SK-N-SH (cell line): ENCODE measurements at regions not wholly inside any gene's neighbourhood (a gene's known extent, or its start where the extent isn't known, plus 50 kb on each side); places are given as distances from the start of the nearest gene placed in this dataset.
A peak's percentile ranks its signal among the peaks of the same experiment; 100 is the strongest.

Experiments used
- CTCF ChIA-PET: fragments of 300-600, 350-600 bp; formaldehyde crosslinking; extraction: SDS; loops from one replicate; lab custom pipeline; 2021; lab: Yijun Ruan, JAX
- POLR2A ChIA-PET: fragments of 350-600 bp; sonication (Branson Sonifier 250); formaldehyde crosslinking; extraction: SDS; loops from one replicate; lab custom pipeline; 2020; ENCODE audit warnings: antibody characterized with exemption, inconsistent platforms; lab: Yijun Ruan, JAX
- DNase-seq: peaks from one replicate; pipeline ENCODE4 v3.0.0; 2012
- H2AFZ ChIP-seq: fragments of 200-600 bp; sonication (generic); 2 replicates; pipeline ENCODE4 v1.8.1; 2016; ENCODE audit warnings: antibody characterized with exemption, mild to moderate bottlenecking, low read depth
- H3F3A ChIP-seq: fragments of 200-600 bp; sonication (generic); replicated peaks from 2 replicates; pipeline ENCODE3; 2016; ENCODE audit warnings: antibody characterized with exemption, mild to moderate bottlenecking; ENCODE audit not compliant: insufficient read depth
- H3K27ac ChIP-seq, 2 experiments: fragments of 200-500 bp in 1 of 2; fragments of 200-600 bp in 1 of 2; sonication (Bioruptor generic) in 1 of 2; sonication (generic), shearing (Covaris generic) in 1 of 2; 2 replicates each; pipeline versions ENCODE4 v1.5.1 to v1.6.1; 2014 to 2016; ENCODE audit warnings: low read depth in 2 of 2, inconsistent platforms in 1 of 2, low read length in 1 of 2, mild to moderate bottlenecking in 1 of 2, mixed read lengths in 1 of 2
- H3K27me3 ChIP-seq: fragments of 200-600 bp; sonication (generic), shearing (Covaris generic); 2 replicates; pipeline ENCODE4 v1.6.1; 2016; ENCODE audit warnings: mixed run types; ENCODE audit not compliant: insufficient read depth
- H3K36me3 ChIP-seq, 2 experiments: fragments of 200-500 bp in 1 of 2; fragments of 200-600 bp in 1 of 2; sonication (Bioruptor generic) in 1 of 2; sonication (generic) in 1 of 2; replicated peaks in 1 of 2; 2 replicates each; pipeline versions ENCODE3 to v1.5.1; 2014 to 2016; ENCODE audit warnings: low read length in 1 of 2, mild to moderate bottlenecking in 1 of 2; ENCODE audit not compliant: insufficient read depth in 2 of 2, control insufficient read depth in 1 of 2
- H3K4me1 ChIP-seq, 2 experiments: fragments of 200-500 bp in 1 of 2; fragments of 200-600 bp in 1 of 2; sonication (Bioruptor generic) in 1 of 2; sonication (generic), shearing (Covaris generic) in 1 of 2; 2 replicates each; pipeline versions ENCODE4 v1.5.1 to v1.6.1; 2014 to 2016; ENCODE audit warnings: low read depth in 1 of 2, low read length in 1 of 2, mixed run types in 1 of 2; ENCODE audit not compliant: insufficient read depth in 2 of 2, control insufficient read depth in 1 of 2
- H3K4me2 ChIP-seq: fragments of 200-600 bp; sonication (generic), shearing (Covaris generic); 2 replicates; pipeline ENCODE4 v1.6.1; 2017; ENCODE audit warnings: mixed run types
- H3K4me3 ChIP-seq, 2 experiments: fragments of 200-500 bp in 1 of 2; fragments of 200-600 bp in 1 of 2; sonication (Bioruptor generic) in 1 of 2; sonication (generic), shearing (Covaris generic) in 1 of 2; 2 replicates each; pipeline versions ENCODE4 v1.5.1 to v1.8.1; 2014 to 2016; ENCODE audit warnings: low read depth in 2 of 2, inconsistent platforms in 1 of 2, low read length in 1 of 2, mild to moderate bottlenecking in 1 of 2, mixed read lengths in 1 of 2, moderate library complexity in 1 of 2
- H3K79me2 ChIP-seq: fragments of 200-600 bp; sonication (generic); 2 replicates; pipeline ENCODE4 v1.8.1; 2017; ENCODE audit warnings: mild to moderate bottlenecking; ENCODE audit not compliant: insufficient read depth
- H3K9ac ChIP-seq: fragments of 200-600 bp; sonication (generic); 2 replicates; pipeline ENCODE4 v1.6.1; 2017; ENCODE audit warnings: mixed run types
- H3K9me2 ChIP-seq: fragments of 200-600 bp; sonication (generic); 2 replicates; pipeline ENCODE4 v1.6.1; 2017; ENCODE audit warnings: mixed run types
- H3K9me3 ChIP-seq: fragments of 200-600 bp; sonication (generic); 2 replicates; pipeline ENCODE4 v1.6.1; 2017; ENCODE audit warnings: mixed run types, mild to moderate bottlenecking, moderate library complexity
- H4K20me1 ChIP-seq: fragments of 200-600 bp; sonication (generic); 2 replicates; pipeline ENCODE4 v1.6.1; 2017; ENCODE audit warnings: mild to moderate bottlenecking, mixed run types; ENCODE audit not compliant: insufficient read depth
- EP300 ChIP-seq, 2 experiments: IDR thresholded peaks; 2 replicates each; pipeline versions ENCODE4 v1.4.0 to v1.6.1; 2012; ENCODE audit warnings: borderline replicate concordance in 1 of 2, low read depth in 1 of 2, low read length in 1 of 2
- GABPA ChIP-seq: IDR thresholded peaks from 2 replicates; pipeline ENCODE4 v1.4.0; 2012; ENCODE audit warnings: low read depth, mild to moderate bottlenecking
- GATA2 ChIP-seq: sonication (generic); formaldehyde crosslinking; IDR thresholded peaks from 2 replicates; pipeline ENCODE4 v1.5.0; 2020; ENCODE audit warnings: mild to moderate bottlenecking, missing genetic modification reagents
- IRF3 ChIP-seq: fragments of 150-350 bp; IDR thresholded peaks from 2 replicates; pipeline ENCODE4 v1.6.1; 2016; ENCODE audit warnings: mild to moderate bottlenecking, low read depth, low read length
- MAX ChIP-seq: IDR thresholded peaks from 2 replicates; pipeline ENCODE4 v1.4.0; 2012; ENCODE audit warnings: low read depth
- MXI1 ChIP-seq: IDR thresholded peaks from 2 replicates; pipeline ENCODE4 v1.6.1; 2012; ENCODE audit warnings: mild to moderate bottlenecking, low read depth, low read length, improper control_type of control experiment
- NFIC ChIP-seq: IDR thresholded peaks from 2 replicates; pipeline ENCODE4 v1.4.0; 2012; ENCODE audit warnings: borderline replicate concordance
- NRF1 ChIP-seq: IDR thresholded peaks from 2 replicates; pipeline ENCODE4 v1.6.1; 2012; ENCODE audit warnings: low read depth, mild to moderate bottlenecking, low read length
- PBX3 ChIP-seq: IDR thresholded peaks from 2 replicates; pipeline ENCODE4; 2012
- RAD21 ChIP-seq: IDR thresholded peaks from 2 replicates; pipeline ENCODE4 v1.6.1; 2012; ENCODE audit warnings: mild to moderate bottlenecking, low read length
- RCOR1 ChIP-seq: fragments of 150-350 bp; IDR thresholded peaks from 2 replicates; pipeline ENCODE4 v1.6.1; 2017; ENCODE audit warnings: antibody characterized with exemption, low read length
- RFX5 ChIP-seq: IDR thresholded peaks from 2 replicates; pipeline ENCODE4 v1.6.1; 2012; ENCODE audit warnings: mild to moderate bottlenecking, improper control_type of control experiment, low read length
- RXRA ChIP-seq: IDR thresholded peaks from 2 replicates; pipeline ENCODE4 v1.4.0; 2012; ENCODE audit warnings: low read depth, mild to moderate bottlenecking, borderline replicate concordance
- SMC3 ChIP-seq: IDR thresholded peaks from 2 replicates; pipeline ENCODE4 v1.6.1; 2012; ENCODE audit warnings: low read depth, low read length, improper control_type of control experiment
- TCF12 ChIP-seq: IDR thresholded peaks from 2 replicates; pipeline ENCODE4 v1.4.0; 2012
- WGBS: methylation state at CpG from one replicate; pipeline ENCODE4 v1.1.6; 2017; ENCODE audit warnings: low lambda C conversion rate; 5-methylcytosine and 5-hydroxymethylcytosine counted together

DNA sequence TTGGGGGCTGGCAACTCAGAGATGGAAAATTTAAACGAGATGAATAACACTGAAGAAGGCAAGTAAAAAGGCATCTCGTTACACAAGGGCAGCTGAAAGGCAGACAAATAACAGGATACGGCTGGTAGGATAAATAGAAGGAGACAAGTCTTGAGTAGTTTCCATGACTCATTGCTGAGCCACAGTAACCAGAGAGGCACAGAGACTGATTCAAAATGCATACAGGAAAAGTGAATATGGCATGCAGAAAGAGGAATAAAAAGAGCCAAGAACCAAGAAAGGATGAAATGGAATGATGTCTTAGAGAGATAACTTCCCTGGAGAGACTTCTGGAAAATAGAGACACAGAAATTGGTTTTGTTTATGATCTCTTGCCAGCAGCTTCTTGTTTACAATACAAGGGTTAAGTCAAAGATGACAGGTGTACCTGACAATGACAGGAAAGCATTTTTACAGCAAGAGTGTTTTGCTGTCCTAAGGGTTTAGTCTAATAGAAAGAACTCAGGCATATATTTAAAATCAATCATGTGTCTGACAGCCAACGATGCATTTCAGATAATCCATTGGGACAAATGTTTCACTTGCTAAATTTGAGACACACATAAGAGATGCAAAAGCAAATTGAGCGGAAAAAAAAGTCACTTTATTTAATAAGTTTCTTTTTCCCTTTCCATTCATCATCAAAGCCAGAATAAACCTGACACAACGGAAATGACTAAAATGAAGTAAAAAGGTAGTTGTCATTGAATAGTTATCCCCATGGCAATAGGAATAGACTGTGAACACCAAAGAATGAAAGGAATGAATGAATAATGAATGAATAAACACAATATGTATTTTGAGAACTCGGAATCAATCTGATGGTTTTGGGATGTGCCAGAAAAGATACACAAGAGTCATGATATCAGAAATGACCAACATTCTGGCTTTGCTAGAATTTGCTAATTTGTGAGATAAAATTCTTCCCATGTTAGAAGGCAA lies 68.0 kb upstream of the KCNQ5 start (continued):
- TF ChIP-seq RFX5 (no peak), RCOR1 (no peak), IRF3 (no peak), TCF12 (peak; percentile 97), RXRA (peak; percentile 81), MAX (peak; percentile 45), NRF1 (no peak), GATA2 (CRISPR knock-in tag) (no peak), RAD21 (no peak), GABPA (no peak), SMC3 (no peak), NFIC (peak; percentile 89), MXI1 (no peak)

GRCh38 chr6:72554761-72555221 lies 67.1 kb upstream of the KCNQ5 start:
- H3K9ac ChIP-seq: peak overlapping the region; percentile 75
- CTCF ChIA-PET: interaction anchor here (0.7 kb wide), 1 partner anchor 21 kb away, joined by 3 read pairs; no protein-coding TSS in a partner anchor
- no peaks in the 10 kb centered on the region for H3K9me3 ChIP-seq
- peak overlapping the region; percentile 65 for H3K4me2 ChIP-seq
- 16% methylated on average over 4 of the region's 4 CpGs for WGBS
- TF ChIP-seq EP300 (IDR thresholded peaks at IDR 0.05; ENCODE audit: borderline replicate concordance in 1 of 2, low read depth in 1 of 2, low read length in 1 of 2) (no peak), PBX3 (0 out of 2 replicates have a peak, but pooled peaks have one; percentile 12), NFIC (peak; percentile 11; the same call in 1 of the 2 replicates)
- TF ChIP-seq, all 33 proteins: peak for 2
- H3F3A ChIP-seq: peaks cover 59% of the 10 kb centered on the region
- peak overlapping the region; percentile 85 to 99 for H3K27ac ChIP-seq
- POLR2A ChIA-PET: no interaction called here
- H3K4me1 ChIP-seq: peaks cover 0 to 30% of the 10 kb centered on the region in 2 experiments; a peak in 2 of 4 replicates
- H2AFZ ChIP-seq: peak overlapping the region; percentile 84
- peaks cover 4% of the 10 kb centered on the region; the same call in 1 of the 2 replicates for H4K20me1 ChIP-seq
- H3K27me3 ChIP-seq: no peaks in the 10 kb centered on the region
- H3K79me2 ChIP-seq: no peaks in the 10 kb centered on the region
- DNase-seq: no peak
- H3K36me3 ChIP-seq: no peaks in the 10 kb centered on the region
- no peaks in the 10 kb centered on the region for H3K9me2 ChIP-seq
- H3K4me3 ChIP-seq: peak overlapping the region in 1 of 2 experiments; percentile 35; a peak in 1 of 4 replicates
